GM12873 (cell line): ENCODE measurements at regions not wholly inside any gene's neighbourhood (a gene's known extent, or its start where the extent isn't known, plus 50 kb on each side); places are given as distances from the start of the nearest gene placed in this dataset.

Experiments
- CTCF ChIP-seq: IDR thresholded peaks from 2 replicates; pipeline ENCODE4 v1.5.1; 2012; ENCODE audit warnings: low read depth, mild to moderate bottlenecking, moderate library complexity, low read length, control low read depth; ENCODE audit not compliant: insufficient read depth; ENCODE audit errors: missing control alignments

- no peak for TF ChIP-seq CTCF
These were observed 287.6 kb upstream of the PWP1 start for GRCh38 chr12:107397890-107398500.

GRCh38 chr12:107399046-107399445 lies 286.6 kb upstream of the PWP1 start:
- no peak for TF ChIP-seq CTCF

GRCh38 chr12:107400686-107401447 lies 284.7 kb upstream of the PWP1 start:
- TF ChIP-seq CTCF, result no peak

- peak; percentile 72 for TF ChIP-seq CTCF
These were observed 283.3 kb upstream of the PWP1 start for GRCh38 chr12:107402041-107403022.

GRCh38 chr12:107404981-107405380 lies 280.6 kb upstream of the PWP1 start:
- TF ChIP-seq CTCF, result peak; percentile 79

- TF ChIP-seq CTCF, result no peak
These were observed 280.2 kb upstream of the PWP1 start for GRCh38 chr12:107405436-107405835.

GRCh38 chr12:107406932-107407331 lies 278.7 kb upstream of the PWP1 start:
- TF ChIP-seq CTCF, result no peak
